Panc1 (cell line): ENCODE measurements at regions not wholly inside any gene's neighbourhood (a gene's known extent, or its start where the extent isn't known, plus 50 kb on each side); places are given as distances from the start of the nearest gene placed in this dataset.

ENCODE experiments used
- POLR2AphosphoS5 ChIP-seq: IDR thresholded peaks from 2 replicates; pipeline ENCODE4 v1.6.1; 2012; ENCODE audit warnings: mild to moderate bottlenecking, low read depth, low read length, moderate library complexity
- SIN3A ChIP-seq: IDR thresholded peaks from 2 replicates; pipeline ENCODE4 v1.6.1; 2012; ENCODE audit warnings: low read depth, mild to moderate bottlenecking, low read length, moderate library complexity, borderline replicate concordance; ENCODE audit not compliant: insufficient read depth
- TF ChIP-seq, protein P1 (sequence below): fragments of 450-650 bp; IDR thresholded peaks from 2 replicates; pipeline ENCODE4 v1.5.1; 2017; ENCODE audit warnings: mild to moderate bottlenecking
- TF ChIP-seq, protein P2 (sequence below), 2 experiments: IDR thresholded peaks; 2 replicates each; pipeline ENCODE4 v1.6.1; 2011 to 2012; ENCODE audit warnings: low read depth in 2 of 2, control low read depth in 1 of 2, low read length in 1 of 2, mild to moderate bottlenecking in 1 of 2, moderate library complexity in 1 of 2; ENCODE audit not compliant: insufficient read depth in 1 of 2

DNA sequence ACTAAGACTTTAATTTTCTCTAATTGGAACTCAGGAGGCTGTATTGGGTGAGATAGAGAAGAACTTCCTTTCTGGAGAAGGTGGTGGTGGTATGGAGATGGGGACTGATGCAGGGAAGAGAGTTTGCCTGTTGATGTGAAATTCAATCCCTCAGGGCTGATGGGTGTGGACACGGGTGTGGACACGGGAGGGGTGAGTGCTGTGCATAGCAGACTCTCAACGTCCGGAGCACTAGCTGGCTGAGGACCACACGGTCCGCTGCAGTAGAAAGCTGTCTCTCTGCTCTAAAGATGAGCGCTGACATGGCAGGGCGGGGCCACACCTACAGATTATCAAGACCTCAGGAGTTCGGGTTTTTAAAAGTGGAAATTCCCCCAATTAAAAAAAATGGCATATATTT, 148.5 kb upstream of the PITRM1 start:
- TF ChIP-seq, protein P1, sequence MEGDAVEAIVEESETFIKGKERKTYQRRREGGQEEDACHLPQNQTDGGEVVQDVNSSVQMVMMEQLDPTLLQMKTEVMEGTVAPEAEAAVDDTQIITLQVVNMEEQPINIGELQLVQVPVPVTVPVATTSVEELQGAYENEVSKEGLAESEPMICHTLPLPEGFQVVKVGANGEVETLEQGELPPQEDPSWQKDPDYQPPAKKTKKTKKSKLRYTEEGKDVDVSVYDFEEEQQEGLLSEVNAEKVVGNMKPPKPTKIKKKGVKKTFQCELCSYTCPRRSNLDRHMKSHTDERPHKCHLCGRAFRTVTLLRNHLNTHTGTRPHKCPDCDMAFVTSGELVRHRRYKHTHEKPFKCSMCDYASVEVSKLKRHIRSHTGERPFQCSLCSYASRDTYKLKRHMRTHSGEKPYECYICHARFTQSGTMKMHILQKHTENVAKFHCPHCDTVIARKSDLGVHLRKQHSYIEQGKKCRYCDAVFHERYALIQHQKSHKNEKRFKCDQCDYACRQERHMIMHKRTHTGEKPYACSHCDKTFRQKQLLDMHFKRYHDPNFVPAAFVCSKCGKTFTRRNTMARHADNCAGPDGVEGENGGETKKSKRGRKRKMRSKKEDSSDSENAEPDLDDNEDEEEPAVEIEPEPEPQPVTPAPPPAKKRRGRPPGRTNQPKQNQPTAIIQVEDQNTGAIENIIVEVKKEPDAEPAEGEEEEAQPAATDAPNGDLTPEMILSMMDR, result no peak
- no peak for TF ChIP-seq POLR2AphosphoS5
- TF ChIP-seq, protein P2, sequence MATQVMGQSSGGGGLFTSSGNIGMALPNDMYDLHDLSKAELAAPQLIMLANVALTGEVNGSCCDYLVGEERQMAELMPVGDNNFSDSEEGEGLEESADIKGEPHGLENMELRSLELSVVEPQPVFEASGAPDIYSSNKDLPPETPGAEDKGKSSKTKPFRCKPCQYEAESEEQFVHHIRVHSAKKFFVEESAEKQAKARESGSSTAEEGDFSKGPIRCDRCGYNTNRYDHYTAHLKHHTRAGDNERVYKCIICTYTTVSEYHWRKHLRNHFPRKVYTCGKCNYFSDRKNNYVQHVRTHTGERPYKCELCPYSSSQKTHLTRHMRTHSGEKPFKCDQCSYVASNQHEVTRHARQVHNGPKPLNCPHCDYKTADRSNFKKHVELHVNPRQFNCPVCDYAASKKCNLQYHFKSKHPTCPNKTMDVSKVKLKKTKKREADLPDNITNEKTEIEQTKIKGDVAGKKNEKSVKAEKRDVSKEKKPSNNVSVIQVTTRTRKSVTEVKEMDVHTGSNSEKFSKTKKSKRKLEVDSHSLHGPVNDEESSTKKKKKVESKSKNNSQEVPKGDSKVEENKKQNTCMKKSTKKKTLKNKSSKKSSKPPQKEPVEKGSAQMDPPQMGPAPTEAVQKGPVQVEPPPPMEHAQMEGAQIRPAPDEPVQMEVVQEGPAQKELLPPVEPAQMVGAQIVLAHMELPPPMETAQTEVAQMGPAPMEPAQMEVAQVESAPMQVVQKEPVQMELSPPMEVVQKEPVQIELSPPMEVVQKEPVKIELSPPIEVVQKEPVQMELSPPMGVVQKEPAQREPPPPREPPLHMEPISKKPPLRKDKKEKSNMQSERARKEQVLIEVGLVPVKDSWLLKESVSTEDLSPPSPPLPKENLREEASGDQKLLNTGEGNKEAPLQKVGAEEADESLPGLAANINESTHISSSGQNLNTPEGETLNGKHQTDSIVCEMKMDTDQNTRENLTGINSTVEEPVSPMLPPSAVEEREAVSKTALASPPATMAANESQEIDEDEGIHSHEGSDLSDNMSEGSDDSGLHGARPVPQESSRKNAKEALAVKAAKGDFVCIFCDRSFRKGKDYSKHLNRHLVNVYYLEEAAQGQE (IDR thresholded peaks at IDR 0.05; ENCODE audit: insufficient read depth in 1 of 2, low read depth in 2 of 2, low read length in 1 of 2), result no peak
- no peak for TF ChIP-seq SIN3A
